K562 (cell line): ENCODE measurements at regions not wholly inside any gene's neighbourhood (a gene's known extent, or its start where the extent isn't known, plus 50 kb on each side); places are given as distances from the start of the nearest gene placed in this dataset.

Source experiments
- ATAC-seq: fragments of 200-7000 bp; cut with Tn5 transposase; 3 replicates; pipeline ENCODE4 v1.9.1; 2020; ENCODE audit warnings: moderate library complexity
- BruUV-seq: library from RNA; stranded (reverse); fragments of 400-500 nt; replicated peaks from 2 replicates; lab custom pipeline; 2021; lab: Mats Ljungman, UMichigan
- CTCF ChIA-PET: fragments of 300-600 bp; formaldehyde crosslinking; extraction: SDS; loops from one replicate; lab custom pipeline; 2021; ENCODE audit warnings: low intra/inter-chr PET ratio; lab: Yijun Ruan, JAX
- POLR2A ChIA-PET: fragments of 300-600, 350-650 bp; sonication (Branson Sonifier 250); formaldehyde crosslinking; extraction: SDS; loops from one replicate; lab custom pipeline; 2021; ENCODE audit warnings: antibody characterized with exemption, inconsistent platforms; lab: Yijun Ruan, JAX
- DNase-seq, 4 experiments: peaks; one replicate each; pipeline versions ENCODE4 v3.0.0 to v3.0.0-alpha.2; 2011 to 2018; ENCODE audit warnings: low spot score in 3 of 4, mixed read lengths in 3 of 4; ENCODE audit errors: extremely low read depth in 1 of 4
- FAIRE-seq: peaks from 2 replicates; lab custom pipeline; 2011; peaks lifted over from hg19 to GRCh38; lab: Jason Lieb, UNC
- H2AFZ ChIP-seq: 2 replicates; pipeline ENCODE4 v1.6.0; 2011; ENCODE audit warnings: low read depth, low read length, control low read depth, inconsistent platforms
- H3K27ac ChIP-seq: fragments of 200-600 bp; 3 replicates; pipeline ENCODE4 v1.8.0; 2011; ENCODE audit warnings: low read depth, mild to moderate bottlenecking, control low read depth, inconsistent platforms, low read length, moderate library complexity, mixed read lengths; ENCODE audit errors: extremely low read depth
- H3K27me3 ChIP-seq, 2 experiments: fragments of 300-600 bp in 1 of 2; 2 replicates in 1 of 2; 3 replicates in 1 of 2; pipeline versions ENCODE4 v1.6.0 to v1.8.0; 2011; ENCODE audit warnings: inconsistent platforms in 2 of 2, low read length in 2 of 2, mild to moderate bottlenecking in 1 of 2, mixed read lengths in 1 of 2, moderate library complexity in 1 of 2; ENCODE audit not compliant: control insufficient read depth in 2 of 2, insufficient read depth in 2 of 2
- H3K36me3 ChIP-seq: fragments of 300-600 bp; 3 replicates; pipeline ENCODE4 v1.8.0; 2011; ENCODE audit warnings: mild to moderate bottlenecking, low read length, inconsistent platforms; ENCODE audit not compliant: control insufficient read depth, insufficient read depth
- H3K4me1 ChIP-seq, 2 experiments: fragments of 200-600 bp in 1 of 2; replicated peaks in 1 of 2; 2 replicates in 1 of 2; 3 replicates in 1 of 2; pipeline versions ENCODE4 v1.5.1 to v1.8.0; 2011; ENCODE audit warnings: inconsistent platforms in 2 of 2, low read length in 2 of 2, mild to moderate bottlenecking in 1 of 2, mixed read lengths in 1 of 2, moderate library complexity in 1 of 2; ENCODE audit not compliant: control insufficient read depth in 2 of 2, insufficient read depth in 2 of 2
- H3K4me2 ChIP-seq: 2 replicates; pipeline ENCODE4 v1.6.1; 2011; ENCODE audit warnings: low read length, control low read depth, inconsistent platforms, mixed read lengths; ENCODE audit not compliant: insufficient read depth
- H3K4me3 ChIP-seq: fragments of 200-600 bp; sonication (generic), shearing (Covaris generic); 2 replicates; pipeline ENCODE4 v1.5.1; 2016; ENCODE audit warnings: control low read depth, inconsistent platforms
- H3K79me2 ChIP-seq: fragments of 200-600 bp; 3 replicates; pipeline ENCODE4 v1.8.0; 2011; ENCODE audit warnings: low read length, inconsistent platforms; ENCODE audit not compliant: control insufficient read depth, insufficient read depth
- H3K9ac ChIP-seq, 2 experiments: 2 replicates each; pipeline versions ENCODE4 v1.6.0 to v1.6.1; 2011; ENCODE audit warnings: low read depth in 2 of 2, low read length in 2 of 2, control low read depth in 1 of 2, inconsistent platforms in 1 of 2, mild to moderate bottlenecking in 1 of 2, mixed read lengths in 1 of 2; ENCODE audit not compliant: insufficient read depth in 1 of 2
- H3K9me1 ChIP-seq: one replicate; pipeline ENCODE4 v1.6.0; 2011; ENCODE audit warnings: inconsistent platforms, mild to moderate bottlenecking, low read length, moderate library complexity; ENCODE audit not compliant: control insufficient read depth, insufficient read depth
- H3K9me3 ChIP-seq: replicated peaks from 2 replicates; pipeline ENCODE4 v1.5.1; 2011; ENCODE audit warnings: low read depth, low read length, inconsistent platforms; ENCODE audit not compliant: control insufficient read depth, insufficient read depth
- H4K20me1 ChIP-seq: replicated peaks from 2 replicates; pipeline ENCODE4 v1.6.1; 2011; ENCODE audit warnings: low read length, inconsistent platforms, mixed read lengths; ENCODE audit not compliant: control insufficient read depth, insufficient read depth
- CBX1 ChIP-seq: sonication (generic); IDR thresholded peaks from 2 replicates; pipeline ENCODE4 v1.6.1; 2016; ENCODE audit warnings: antibody characterized with exemption, low read depth, mild to moderate bottlenecking
- ERF ChIP-seq: fragments of 450-650 bp; formaldehyde crosslinking; IDR thresholded peaks from 2 replicates; pipeline ENCODE4 v1.4.0; 2020; ENCODE audit warnings: mild to moderate bottlenecking, mixed read lengths
- HMGN3 ChIP-seq: IDR thresholded peaks from 2 replicates; pipeline ENCODE4 v1.6.1; 2011; ENCODE audit warnings: borderline replicate concordance, low read depth, mild to moderate bottlenecking, mixed read lengths, low read length; ENCODE audit not compliant: insufficient read length; ENCODE audit errors: extremely low read depth
- WGBS: fragments of 100-300 bp; shearing (Covaris generic); methylation state at CpG from one replicate; pipeline ENCODE4 v1.1.6; 2016; ENCODE audit warnings: low coverage, mixed read lengths; ENCODE audit not compliant: insufficient coverage; ENCODE audit errors: missing lambda C conversion rate; 5-methylcytosine and 5-hydroxymethylcytosine counted together
- in situ Hi-C: fragments of 300-500 bp; cut with MboI; formaldehyde crosslinking; loops from 4 replicates; pipeline ENCODE4 v1.15.0; 2018; ENCODE audit warnings: inconsistent platforms, mixed read lengths
- intact Hi-C: fragments of 100-400 bp; cut with micrococcal nuclease; formaldehyde crosslinking; loops from 2 replicates; pipeline ENCODE4 v1.14.2; 2022
- TF ChIP-seq, protein P1 (sequence below), 2 experiments: fragments of 450-650 bp; IDR thresholded peaks; 2 replicates each; pipeline ENCODE4 v1.6.1; 2018; ENCODE audit warnings: mild to moderate bottlenecking in 2 of 2, low read depth in 1 of 2; ENCODE audit not compliant: partially characterized antibody in 2 of 2
- TF ChIP-seq, protein P2 (sequence below), 2 experiments: fragments of 450-650 bp in 1 of 2; sonication (generic) in 1 of 2; formaldehyde crosslinking in 1 of 2; IDR thresholded peaks in 1 of 2; conservative IDR thresholded peaks in 1 of 2; 2 replicates each; pipeline versions ENCODE4 v1.6.1 to v1.8.1; 2016 to 2023; ENCODE audit warnings: mild to moderate bottlenecking in 2 of 2, moderate library complexity in 2 of 2, inconsistent platforms in 1 of 2, missing genetic modification reagents in 1 of 2

DNA sequence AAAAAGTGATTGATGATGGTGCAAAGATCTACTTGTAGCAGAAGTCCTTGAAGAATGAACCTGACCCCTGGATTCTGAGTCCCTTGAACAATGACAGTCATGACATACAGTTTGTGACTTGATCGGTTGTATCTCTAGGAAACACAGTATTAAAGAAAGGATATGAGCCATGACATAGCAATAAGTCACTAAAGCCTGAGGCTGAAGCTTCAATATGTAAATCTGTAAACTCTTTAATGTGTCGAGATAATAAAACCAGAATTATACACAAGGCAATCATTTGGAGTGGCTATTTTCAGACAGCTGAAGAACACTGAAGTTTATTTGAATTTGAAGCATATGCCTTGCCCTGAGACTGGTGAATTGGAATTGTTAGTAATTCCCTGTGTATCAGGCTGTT lies 911.5 kb upstream of the RAG2 start:
- Histone ChIP-seq H3K4me2 (no peak overlapping the region), H3K9ac (no peak overlapping the region), H3K79me2 (no peaks in the 10 kb centered on the region), H3K36me3 (no peaks in the 10 kb centered on the region), H3K4me1 (no peaks in the 10 kb centered on the region), H2AFZ (no peak overlapping the region), H3K27ac (no peak overlapping the region), H3K9me3 (0 out of 2 replicates have a peak, but pooled peaks cover 3% of the 10 kb centered on the region), H3K9me1 (no peaks in the 10 kb centered on the region), H3K27me3 (no peaks in the 10 kb centered on the region), H3K4me3 (no peak overlapping the region), H4K20me1 (no peaks in the 10 kb centered on the region)
- in situ Hi-C loops (no loop called here), intact Hi-C loops (no loop called here)
- ChIA-PET POLR2A (no interaction called here), CTCF (no interaction called here)
- no peak for FAIRE-seq
- no TSS peak for BruUV-seq
- TF ChIP-seq HMGN3 (no peak), CBX1 (no peak), ERF (CRISPR knock-in tag) (no peak)
- TF ChIP-seq, protein P1, sequence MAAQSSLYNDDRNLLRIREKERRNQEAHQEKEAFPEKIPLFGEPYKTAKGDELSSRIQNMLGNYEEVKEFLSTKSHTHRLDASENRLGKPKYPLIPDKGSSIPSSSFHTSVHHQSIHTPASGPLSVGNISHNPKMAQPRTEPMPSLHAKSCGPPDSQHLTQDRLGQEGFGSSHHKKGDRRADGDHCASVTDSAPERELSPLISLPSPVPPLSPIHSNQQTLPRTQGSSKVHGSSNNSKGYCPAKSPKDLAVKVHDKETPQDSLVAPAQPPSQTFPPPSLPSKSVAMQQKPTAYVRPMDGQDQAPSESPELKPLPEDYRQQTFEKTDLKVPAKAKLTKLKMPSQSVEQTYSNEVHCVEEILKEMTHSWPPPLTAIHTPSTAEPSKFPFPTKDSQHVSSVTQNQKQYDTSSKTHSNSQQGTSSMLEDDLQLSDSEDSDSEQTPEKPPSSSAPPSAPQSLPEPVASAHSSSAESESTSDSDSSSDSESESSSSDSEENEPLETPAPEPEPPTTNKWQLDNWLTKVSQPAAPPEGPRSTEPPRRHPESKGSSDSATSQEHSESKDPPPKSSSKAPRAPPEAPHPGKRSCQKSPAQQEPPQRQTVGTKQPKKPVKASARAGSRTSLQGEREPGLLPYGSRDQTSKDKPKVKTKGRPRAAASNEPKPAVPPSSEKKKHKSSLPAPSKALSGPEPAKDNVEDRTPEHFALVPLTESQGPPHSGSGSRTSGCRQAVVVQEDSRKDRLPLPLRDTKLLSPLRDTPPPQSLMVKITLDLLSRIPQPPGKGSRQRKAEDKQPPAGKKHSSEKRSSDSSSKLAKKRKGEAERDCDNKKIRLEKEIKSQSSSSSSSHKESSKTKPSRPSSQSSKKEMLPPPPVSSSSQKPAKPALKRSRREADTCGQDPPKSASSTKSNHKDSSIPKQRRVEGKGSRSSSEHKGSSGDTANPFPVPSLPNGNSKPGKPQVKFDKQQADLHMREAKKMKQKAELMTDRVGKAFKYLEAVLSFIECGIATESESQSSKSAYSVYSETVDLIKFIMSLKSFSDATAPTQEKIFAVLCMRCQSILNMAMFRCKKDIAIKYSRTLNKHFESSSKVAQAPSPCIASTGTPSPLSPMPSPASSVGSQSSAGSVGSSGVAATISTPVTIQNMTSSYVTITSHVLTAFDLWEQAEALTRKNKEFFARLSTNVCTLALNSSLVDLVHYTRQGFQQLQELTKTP (IDR thresholded peaks at IDR 0.05; ENCODE audit: low read depth in 1 of 2, partially characterized antibody in 2 of 2): no peak
- TF ChIP-seq, protein P2, sequence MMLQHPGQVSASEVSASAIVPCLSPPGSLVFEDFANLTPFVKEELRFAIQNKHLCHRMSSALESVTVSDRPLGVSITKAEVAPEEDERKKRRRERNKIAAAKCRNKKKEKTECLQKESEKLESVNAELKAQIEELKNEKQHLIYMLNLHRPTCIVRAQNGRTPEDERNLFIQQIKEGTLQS (IDR thresholded peaks at IDR 0.05): no peak
- TF ChIP-seq, protein P2 (CRISPR knock-in tag; conservative IDR thresholded peaks at IDR 0.05): no peak
- DNase-seq: no peak
- no peak for ATAC-seq
- WGBS: 0% methylated on average over 2 of the region's 2 CpGs
